GM12878 (cell line): ENCODE measurements at regions not wholly inside any gene's neighbourhood (a gene's known extent, or its start where the extent isn't known, plus 50 kb on each side); places are given as distances from the start of the nearest gene placed in this dataset.

Experiments used
- ATAC-seq: fragments of 200-7000 bp; cut with Tn5 transposase; 3 replicates; pipeline ENCODE4 v1.9.1; 2020; ENCODE audit warnings: mild to moderate bottlenecking, moderate library complexity
- BruUV-seq: library from RNA; stranded (reverse); fragments of 400-500 nt; replicated peaks from 2 replicates; lab custom pipeline; 2021; lab: Mats Ljungman, UMichigan
- CTCF ChIA-PET: fragments of 300-600 bp; sonication (Branson Sonifier 250); formaldehyde crosslinking; extraction: SDS; loops from one replicate; lab custom pipeline; 2021; ENCODE audit warnings: inconsistent platforms; lab: Yijun Ruan, JAX
- POLR2A ChIA-PET: fragments of 350-600 bp; formaldehyde crosslinking; extraction: SDS; loops from one replicate; lab custom pipeline; 2021; ENCODE audit warnings: inconsistent platforms; lab: Charles Lee
- RAD21 ChIA-PET: fragments of 300-600 bp; sonication (Branson Sonifier 250); formaldehyde crosslinking; loops from one replicate; lab custom pipeline; 2023; ENCODE audit warnings: antibody characterized with exemption; ENCODE audit not compliant: unreplicated experiment; lab: Charles Lee
- SMC1A ChIA-PET: fragments of 300-600 bp; sonication (Branson Sonifier 250); formaldehyde crosslinking; loops from one replicate; lab custom pipeline; 2023; ENCODE audit not compliant: unreplicated experiment, uncharacterized antibody; lab: Charles Lee
- DNase-seq: peaks from one replicate; pipeline ENCODE4 v3.0.0-alpha.2; 2011; ENCODE audit warnings: low read depth, low spot score
- FAIRE-seq: peaks from 3 replicates; lab custom pipeline; 2011; peaks lifted over from hg19 to GRCh38; lab: Jason Lieb, UNC
- H2AFZ ChIP-seq: 2 replicates; pipeline ENCODE4 v1.6.0; 2011; ENCODE audit warnings: low read depth, low read length, control low read depth; ENCODE audit not compliant: control insufficient read depth
- H3K27ac ChIP-seq: 2 replicates; pipeline ENCODE4 v1.5.1; 2011; ENCODE audit warnings: control low read depth; ENCODE audit not compliant: control insufficient read depth, insufficient read depth
- H3K27me3 ChIP-seq, 2 experiments: replicated peaks in 1 of 2; 2 replicates each; pipeline versions ENCODE4 v1.6.0 to v1.6.1; 2011; ENCODE audit warnings: low read length in 1 of 2; ENCODE audit not compliant: control insufficient read depth in 2 of 2, insufficient read depth in 2 of 2
- H3K36me3 ChIP-seq, 2 experiments: 2 replicates each; pipeline ENCODE4 v1.5.1; 2011; ENCODE audit warnings: low read length in 1 of 2; ENCODE audit not compliant: control insufficient read depth in 2 of 2, insufficient read depth in 2 of 2
- H3K4me1 ChIP-seq: 2 replicates; pipeline ENCODE4 v1.6.1; 2011; ENCODE audit warnings: mild to moderate bottlenecking, low read length, moderate library complexity, mixed read lengths; ENCODE audit not compliant: control insufficient read depth, insufficient read depth
- H3K4me2 ChIP-seq: 2 replicates; pipeline ENCODE4 v1.6.0; 2011; ENCODE audit warnings: control low read depth; ENCODE audit not compliant: control insufficient read depth, insufficient read depth
- H3K4me3 ChIP-seq: fragments of 200-600 bp; sonication (generic); 2 replicates; pipeline ENCODE4 v1.5.1; 2016
- H3K79me2 ChIP-seq: 2 replicates; pipeline ENCODE4 v1.6.0; 2011; ENCODE audit warnings: low read length; ENCODE audit not compliant: control insufficient read depth, insufficient read depth
- H3K9ac ChIP-seq: 2 replicates; pipeline ENCODE4 v1.8.0; 2011; ENCODE audit warnings: low read length, control low read depth, mixed read lengths; ENCODE audit not compliant: control insufficient read depth, insufficient read depth
- H3K9me3 ChIP-seq: replicated peaks from 3 replicates; pipeline ENCODE4 v1.5.1; 2011; ENCODE audit warnings: mild to moderate bottlenecking, low read length; ENCODE audit not compliant: control insufficient read depth, insufficient read depth
- H4K20me1 ChIP-seq: 2 replicates; pipeline ENCODE4 v1.6.0; 2011; ENCODE audit not compliant: control insufficient read depth, insufficient read depth
- EP300 ChIP-seq, 2 experiments: fragments of 150-350 bp in 1 of 2; IDR thresholded peaks; 2 replicates each; pipeline ENCODE4 v1.6.1; 2011 to 2012; ENCODE audit warnings: low read depth in 2 of 2, low read length in 2 of 2, borderline replicate concordance in 1 of 2, improper control_type of control experiment in 1 of 2, inconsistent platforms in 1 of 2; ENCODE audit not compliant: control insufficient read depth in 1 of 2
- GATAD2B ChIP-seq: fragments of 450-650 bp; conservative IDR thresholded peaks from 2 replicates; pipeline ENCODE4 v1.6.1; 2017; ENCODE audit warnings: low read depth, mild to moderate bottlenecking, moderate library complexity
- IRF4 ChIP-seq: IDR thresholded peaks from 2 replicates; pipeline ENCODE4 v1.6.1; 2011; ENCODE audit warnings: low read depth, low read length
- MEF2A ChIP-seq: IDR thresholded peaks from 2 replicates; pipeline ENCODE4 v1.6.1; 2011; ENCODE audit warnings: low read depth, mild to moderate bottlenecking, low read length, moderate library complexity; ENCODE audit not compliant: insufficient read depth
- NFXL1 ChIP-seq: fragments of 450-650 bp; IDR thresholded peaks from 2 replicates; pipeline ENCODE4 v1.6.1; 2017; ENCODE audit warnings: antibody characterized with exemption, mild to moderate bottlenecking, borderline replicate concordance
- RCOR1 ChIP-seq: conservative IDR thresholded peaks from 2 replicates; pipeline ENCODE4 v1.6.1; 2012; ENCODE audit warnings: low read depth, low read length, improper control_type of control experiment
- RELA ChIP-seq: fragments of 450-650 bp; IDR thresholded peaks from 2 replicates; pipeline ENCODE4 v1.8.0; 2014; ENCODE audit warnings: borderline replicate concordance; ENCODE audit not compliant: partially characterized antibody
- ZNF384 ChIP-seq: IDR thresholded peaks from 2 replicates; pipeline ENCODE4 v1.6.1; 2012; ENCODE audit warnings: low read depth, mild to moderate bottlenecking, low read length, improper control_type of control experiment, borderline replicate concordance
- WGBS: methylation state at CpG from one replicate; pipeline ENCODE4 v1.1.6; 2016; ENCODE audit warnings: low lambda C conversion rate; ENCODE audit not compliant: insufficient replicate concordance, insufficient coverage; ENCODE audit errors: missing lambda C conversion rate; 5-methylcytosine and 5-hydroxymethylcytosine counted together
- in situ Hi-C: fragments of 300-500 bp; cut with MboI; formaldehyde crosslinking; loops from 9 replicates; pipeline ENCODE4 v1.14.3; 2018; ENCODE audit warnings: mixed read lengths
- intact Hi-C: fragments of 100-400 bp; cut with micrococcal nuclease; formaldehyde crosslinking; loops from one replicate; pipeline ENCODE4 v1.14.2; 2022; ENCODE audit not compliant: unreplicated experiment
- TF ChIP-seq, protein P1 (sequence below): fragments of 450-650 bp; IDR thresholded peaks from 2 replicates; pipeline ENCODE4 v1.6.1; 2017; ENCODE audit warnings: borderline replicate concordance
- TF ChIP-seq, protein P2 (sequence below), 3 experiments: IDR thresholded peaks in 2 of 3; conservative IDR thresholded peaks in 1 of 3; 2 replicates each; pipeline ENCODE4 v1.5.1; 2011; ENCODE audit warnings: low read depth in 3 of 3, low read length in 3 of 3, mild to moderate bottlenecking in 3 of 3, control low read depth in 2 of 3, moderate library complexity in 2 of 3, inconsistent platforms in 1 of 3, mixed read lengths in 1 of 3; ENCODE audit not compliant: control insufficient read depth in 2 of 3, insufficient read depth in 1 of 3; ENCODE audit errors: extremely low read depth in 1 of 3

DNA sequence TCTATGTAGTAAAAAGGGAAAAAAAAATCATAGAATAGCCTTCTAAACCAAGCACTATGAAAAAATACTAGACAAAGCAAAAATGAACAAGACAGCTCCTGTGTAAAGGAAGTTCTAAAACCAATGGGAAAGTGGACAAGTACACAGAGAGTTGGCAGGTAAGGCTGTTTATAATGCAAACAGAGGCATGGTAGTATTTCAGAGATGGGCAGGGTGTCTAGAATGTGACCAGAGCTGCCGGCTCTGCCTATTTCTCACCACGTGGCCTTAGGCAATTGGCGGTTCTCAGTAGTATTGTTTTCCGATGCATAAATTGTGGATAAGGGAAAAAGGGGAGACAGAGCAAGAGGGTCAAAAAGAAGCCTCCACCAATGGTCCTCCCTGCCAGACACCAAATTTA, 173.6 kb downstream of the ANKRD30B start (continued):
- TF ChIP-seq, protein P1, sequence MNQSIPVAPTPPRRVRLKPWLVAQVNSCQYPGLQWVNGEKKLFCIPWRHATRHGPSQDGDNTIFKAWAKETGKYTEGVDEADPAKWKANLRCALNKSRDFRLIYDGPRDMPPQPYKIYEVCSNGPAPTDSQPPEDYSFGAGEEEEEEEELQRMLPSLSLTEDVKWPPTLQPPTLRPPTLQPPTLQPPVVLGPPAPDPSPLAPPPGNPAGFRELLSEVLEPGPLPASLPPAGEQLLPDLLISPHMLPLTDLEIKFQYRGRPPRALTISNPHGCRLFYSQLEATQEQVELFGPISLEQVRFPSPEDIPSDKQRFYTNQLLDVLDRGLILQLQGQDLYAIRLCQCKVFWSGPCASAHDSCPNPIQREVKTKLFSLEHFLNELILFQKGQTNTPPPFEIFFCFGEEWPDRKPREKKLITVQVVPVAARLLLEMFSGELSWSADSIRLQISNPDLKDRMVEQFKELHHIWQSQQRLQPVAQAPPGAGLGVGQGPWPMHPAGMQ: no peak
- TF ChIP-seq NFXL1 (no peak), MEF2A (no peak), EP300 (IDR thresholded peaks at IDR 0.05; ENCODE audit: borderline replicate concordance in 1 of 2, control insufficient read depth in 1 of 2, low read depth in 2 of 2, low read length in 2 of 2) (no peak)

DNA sequence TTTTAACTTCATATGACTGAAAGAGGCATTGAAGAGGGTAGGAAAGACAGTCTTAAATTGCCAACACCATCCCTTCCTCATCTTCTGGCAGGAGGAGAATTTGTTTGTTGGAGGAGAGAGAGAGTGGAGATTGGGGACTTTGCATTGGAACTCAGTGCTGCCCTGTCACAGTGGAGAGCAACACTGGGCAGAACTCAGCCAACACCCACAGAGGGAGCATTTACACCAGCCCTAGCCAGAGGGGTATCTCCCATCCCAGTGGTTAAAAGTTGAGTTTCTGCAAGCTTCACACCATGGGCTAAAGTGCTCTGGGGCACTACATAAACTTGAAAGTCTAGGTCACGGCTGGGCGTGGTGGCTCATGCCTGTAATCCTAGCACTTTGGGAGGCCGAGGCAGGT, 174.1 kb downstream of the ANKRD30B start:
- WGBS: 0% methylated on average over 3 of the region's 3 CpGs
- Histone ChIP-seq H3K79me2 (no peaks in the 10 kb centered on the region), H3K9ac (no peak overlapping the region), H2AFZ (no peak overlapping the region), H3K4me2 (no peak overlapping the region), H3K4me3 (no peak overlapping the region), H3K27ac (no peak overlapping the region), H3K9me3 (no peaks in the 10 kb centered on the region; the same call in 2 of the 3 replicates), H3K4me1 (no peaks in the 10 kb centered on the region), H3K27me3 (no peaks in the 10 kb centered on the region), H3K36me3 (no peaks in the 10 kb centered on the region), H4K20me1 (no peaks in the 10 kb centered on the region)
- ChIA-PET CTCF (no interaction called here), RAD21 (no interaction called here), POLR2A (no interaction called here), SMC1A (no interaction called here)
- ATAC-seq (no peak), FAIRE-seq (no peak), DNase-seq (no peak)
- TF ChIP-seq RCOR1 (no peak), ZNF384 (no peak), GATAD2B (no peak), IRF4 (no peak), RELA (no peak)
- TF ChIP-seq, protein P2, sequence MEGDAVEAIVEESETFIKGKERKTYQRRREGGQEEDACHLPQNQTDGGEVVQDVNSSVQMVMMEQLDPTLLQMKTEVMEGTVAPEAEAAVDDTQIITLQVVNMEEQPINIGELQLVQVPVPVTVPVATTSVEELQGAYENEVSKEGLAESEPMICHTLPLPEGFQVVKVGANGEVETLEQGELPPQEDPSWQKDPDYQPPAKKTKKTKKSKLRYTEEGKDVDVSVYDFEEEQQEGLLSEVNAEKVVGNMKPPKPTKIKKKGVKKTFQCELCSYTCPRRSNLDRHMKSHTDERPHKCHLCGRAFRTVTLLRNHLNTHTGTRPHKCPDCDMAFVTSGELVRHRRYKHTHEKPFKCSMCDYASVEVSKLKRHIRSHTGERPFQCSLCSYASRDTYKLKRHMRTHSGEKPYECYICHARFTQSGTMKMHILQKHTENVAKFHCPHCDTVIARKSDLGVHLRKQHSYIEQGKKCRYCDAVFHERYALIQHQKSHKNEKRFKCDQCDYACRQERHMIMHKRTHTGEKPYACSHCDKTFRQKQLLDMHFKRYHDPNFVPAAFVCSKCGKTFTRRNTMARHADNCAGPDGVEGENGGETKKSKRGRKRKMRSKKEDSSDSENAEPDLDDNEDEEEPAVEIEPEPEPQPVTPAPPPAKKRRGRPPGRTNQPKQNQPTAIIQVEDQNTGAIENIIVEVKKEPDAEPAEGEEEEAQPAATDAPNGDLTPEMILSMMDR (IDR thresholded peaks at IDR 0.05 in 2 of 3, conservative IDR thresholded peaks at IDR 0.05 in 1 of 3; ENCODE audit: control insufficient read depth in 2 of 3, extremely low read depth in 1 of 3, insufficient read depth in 1 of 3, low read depth in 3 of 3, low read length in 3 of 3): no peak
- in situ Hi-C loops: no loop called here
- BruUV-seq: no TSS peak
- intact Hi-C loops: no loop called here
